Retinal pigment epithelial cell (primary cell): ENCODE measurements at regions not wholly inside any gene's neighbourhood (a gene's known extent, or its start where the extent isn't known, plus 50 kb on each side); places are given as distances from the start of the nearest gene placed in this dataset.

Source experiments
- DNase-seq: peaks from one replicate; pipeline ENCODE4 v3.0.0-alpha.2; 2010; ENCODE audit warnings: low read depth
- H3K4me3 ChIP-seq: 2 replicates; pipeline ENCODE4 v1.5.1; 2011; ENCODE audit warnings: mild to moderate bottlenecking, low read length, control low read depth, moderate library complexity
- CTCF ChIP-seq: conservative IDR thresholded peaks from 2 replicates; pipeline ENCODE4 v1.5.1; 2011; ENCODE audit warnings: low read depth, low read length, control low read depth, inconsistent platforms

GRCh38 chr4:137609718-137610430 lies 77.6 kb upstream of the PCDH18 start:
- no peak for DNase-seq
- no peak overlapping the region for H3K4me3 ChIP-seq
- no peak for TF ChIP-seq CTCF

DNA sequence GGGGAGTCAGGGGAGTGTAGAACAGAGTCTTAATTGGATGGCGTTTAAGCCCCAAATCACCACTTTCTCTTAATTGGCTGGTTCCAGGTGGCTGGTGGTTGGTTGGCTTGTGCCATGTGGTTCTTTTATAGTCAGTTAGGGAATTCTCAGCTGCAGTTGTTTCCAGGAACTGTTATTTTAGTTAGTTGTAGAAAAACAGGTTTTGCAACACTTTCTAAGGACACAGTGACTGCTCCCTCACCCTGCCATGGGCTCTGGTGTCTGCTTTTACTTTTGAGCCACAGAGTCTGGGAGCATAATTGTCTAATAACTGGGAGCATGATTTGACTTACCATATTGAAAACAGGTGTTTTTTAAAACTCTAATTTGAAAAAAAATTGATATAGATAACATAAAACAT lies 75.8 kb upstream of the PCDH18 start:
- DNase-seq: no peak
- no peak overlapping the region for H3K4me3 ChIP-seq
- no peak for TF ChIP-seq CTCF

DNA sequence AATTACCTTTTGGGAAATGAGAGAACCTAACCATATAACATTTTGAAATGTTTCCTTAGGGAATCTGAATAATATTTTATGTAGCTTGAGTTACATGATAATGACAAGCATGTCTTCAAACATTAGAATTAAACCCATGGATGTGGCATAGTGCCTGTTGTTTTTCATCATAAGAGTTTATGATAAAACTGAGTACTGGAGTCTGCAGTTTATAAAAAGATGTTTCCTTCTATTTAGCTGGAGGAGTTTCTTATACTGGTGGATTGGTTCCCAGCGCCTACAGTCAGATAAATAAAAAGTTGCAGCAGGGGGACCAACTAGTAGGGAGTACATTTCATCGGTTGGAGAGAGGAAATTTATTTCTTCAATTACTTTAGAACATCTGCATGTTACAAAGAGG lies 70.1 kb upstream of the PCDH18 start:
- DNase-seq: no peak
- no peak overlapping the region for H3K4me3 ChIP-seq
- no peak for TF ChIP-seq CTCF

DNA sequence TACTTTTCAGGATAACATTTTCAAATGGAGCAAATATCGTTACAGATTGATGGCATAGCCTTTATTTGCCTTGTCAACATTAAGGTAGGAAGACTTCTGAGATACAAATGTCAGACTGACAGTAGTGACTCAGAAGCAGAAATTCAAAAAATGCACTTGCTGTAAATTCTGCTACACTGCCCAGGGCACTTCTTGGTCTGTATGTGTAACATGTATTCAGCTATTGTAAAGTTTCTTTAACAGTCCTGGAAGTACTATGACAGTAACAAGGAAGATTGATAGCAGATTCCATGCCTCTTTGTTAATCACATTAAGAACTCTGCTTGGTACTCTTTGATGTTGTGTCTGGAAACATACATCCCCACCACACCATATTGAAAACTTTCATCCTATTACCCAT lies 69.6 kb upstream of the PCDH18 start:
- no peak for TF ChIP-seq CTCF
- no peak overlapping the region for H3K4me3 ChIP-seq
- no peak for DNase-seq

DNA sequence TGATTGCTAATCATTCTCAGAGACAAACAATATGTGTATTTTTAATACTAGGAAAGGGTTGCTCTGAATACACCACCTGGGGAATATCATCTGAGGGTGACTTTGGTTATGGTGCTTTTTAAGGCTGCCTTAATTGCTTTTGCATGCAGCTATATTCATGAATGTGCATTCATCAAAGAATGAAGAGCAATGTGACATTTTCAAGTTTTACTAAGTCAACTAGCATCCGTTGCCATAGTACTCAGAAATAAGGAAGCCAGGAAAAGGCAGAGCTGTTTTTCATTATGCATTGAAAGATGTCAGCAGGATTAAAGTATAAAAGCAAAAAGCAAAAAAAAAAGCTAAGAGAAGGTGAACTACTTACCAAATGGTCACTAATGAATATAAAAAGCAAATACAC lies 67.4 kb upstream of the PCDH18 start:
- no peak for DNase-seq
- TF ChIP-seq CTCF: no peak
- H3K4me3 ChIP-seq: no peak overlapping the region

DNA sequence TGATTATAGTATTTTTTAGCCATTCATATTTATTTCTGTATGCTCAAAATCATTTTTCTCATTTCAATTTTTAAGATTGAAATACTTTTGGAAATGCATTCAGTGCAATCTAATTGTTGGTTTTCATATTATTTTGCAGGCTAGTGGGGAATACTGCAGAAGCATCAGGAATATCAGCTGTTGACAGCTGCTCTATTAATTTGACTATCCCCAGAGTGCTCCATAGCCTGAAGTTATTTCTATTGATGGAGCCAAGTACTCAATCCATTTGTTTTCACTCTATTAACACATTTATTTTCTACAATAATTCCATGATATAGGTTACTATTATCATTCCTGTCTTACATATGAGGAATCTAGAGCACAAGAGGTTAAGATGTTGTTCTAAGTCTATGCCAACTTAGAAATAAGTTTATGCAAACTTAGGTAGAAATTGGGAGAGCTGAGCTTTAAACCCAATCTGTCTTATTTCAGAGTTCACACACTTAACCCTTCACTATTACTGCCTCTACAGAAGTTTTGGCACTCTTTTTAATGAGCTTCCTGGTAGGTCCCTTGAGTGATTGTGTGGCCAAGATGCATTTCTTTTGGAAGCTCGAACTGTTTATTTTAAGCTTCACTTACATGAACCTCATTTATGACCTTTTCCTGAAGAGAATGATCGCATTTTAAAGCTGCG lies 65.6 kb upstream of the PCDH18 start:
- no peak overlapping the region for H3K4me3 ChIP-seq
- no peak for DNase-seq
- TF ChIP-seq CTCF: no peak

DNA sequence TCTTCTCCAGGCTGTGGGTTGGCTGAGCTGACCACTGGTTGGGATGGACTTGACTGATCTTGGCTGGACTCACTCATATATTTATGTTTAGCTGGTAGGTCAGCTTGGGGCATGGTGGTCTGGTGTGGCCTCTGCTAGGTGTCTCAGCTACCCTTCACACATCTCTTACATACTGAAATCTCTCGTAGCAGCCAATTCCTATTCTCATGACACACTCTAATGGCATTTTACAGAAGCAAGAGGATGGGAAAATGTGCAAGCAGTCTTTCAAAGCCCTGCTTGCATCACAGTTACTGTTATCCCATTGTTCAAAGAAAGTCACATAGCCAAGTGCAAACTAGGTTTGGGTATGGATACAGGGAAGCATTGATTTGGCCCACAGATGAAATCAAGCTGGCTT lies 55.5 kb upstream of the PCDH18 start:
- no peak for TF ChIP-seq CTCF
- H3K4me3 ChIP-seq: no peak overlapping the region
- DNase-seq: no peak
